ENCODE measurements at regions not wholly inside any gene's neighbourhood (a gene's known extent, or its start where the extent isn't known, plus 50 kb on each side); places are given as distances from the start of the nearest gene placed in this dataset.
A peak's percentile ranks its signal among the peaks of the same experiment; 100 is the strongest.

DNA sequence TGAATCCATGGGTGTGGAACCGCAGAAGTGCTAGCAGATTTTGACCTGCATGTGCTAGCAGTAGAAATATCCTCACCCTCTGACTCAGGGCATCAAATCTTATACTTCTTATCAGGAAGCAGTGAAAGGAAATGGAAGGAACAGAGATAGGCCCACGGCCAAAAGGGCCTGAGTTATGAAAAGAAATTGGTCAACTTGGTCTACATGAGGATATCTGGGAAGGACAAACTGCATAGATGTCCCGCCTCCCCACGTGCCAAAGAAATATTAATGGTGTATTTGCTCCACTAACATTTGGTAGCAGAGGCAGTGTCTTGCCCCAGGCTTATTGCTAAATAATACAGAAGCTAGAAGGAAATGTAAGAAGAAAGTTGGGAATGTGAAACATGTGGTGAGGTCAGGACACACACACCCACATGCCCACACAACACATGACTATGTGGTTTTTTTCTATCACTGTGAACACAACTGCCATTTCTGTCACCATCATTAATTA, 93.6 kb upstream of the COL8A1 start:
- H2AFZ ChIP-seq (ENCODE audit: low read length): 0 out of 2 replicates have a peak overlapping the region, but pooled peaks have one; percentile 55
- no peak overlapping the region for H3K4me3 ChIP-seq (ENCODE audit: low read length)
- H3K9me3 ChIP-seq (replicated peaks; ENCODE audit: insufficient read depth, low read length): no peaks in the 10 kb centered on the region
- TF ChIP-seq, protein P1, sequence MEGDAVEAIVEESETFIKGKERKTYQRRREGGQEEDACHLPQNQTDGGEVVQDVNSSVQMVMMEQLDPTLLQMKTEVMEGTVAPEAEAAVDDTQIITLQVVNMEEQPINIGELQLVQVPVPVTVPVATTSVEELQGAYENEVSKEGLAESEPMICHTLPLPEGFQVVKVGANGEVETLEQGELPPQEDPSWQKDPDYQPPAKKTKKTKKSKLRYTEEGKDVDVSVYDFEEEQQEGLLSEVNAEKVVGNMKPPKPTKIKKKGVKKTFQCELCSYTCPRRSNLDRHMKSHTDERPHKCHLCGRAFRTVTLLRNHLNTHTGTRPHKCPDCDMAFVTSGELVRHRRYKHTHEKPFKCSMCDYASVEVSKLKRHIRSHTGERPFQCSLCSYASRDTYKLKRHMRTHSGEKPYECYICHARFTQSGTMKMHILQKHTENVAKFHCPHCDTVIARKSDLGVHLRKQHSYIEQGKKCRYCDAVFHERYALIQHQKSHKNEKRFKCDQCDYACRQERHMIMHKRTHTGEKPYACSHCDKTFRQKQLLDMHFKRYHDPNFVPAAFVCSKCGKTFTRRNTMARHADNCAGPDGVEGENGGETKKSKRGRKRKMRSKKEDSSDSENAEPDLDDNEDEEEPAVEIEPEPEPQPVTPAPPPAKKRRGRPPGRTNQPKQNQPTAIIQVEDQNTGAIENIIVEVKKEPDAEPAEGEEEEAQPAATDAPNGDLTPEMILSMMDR (IDR thresholded peaks at IDR 0.05; ENCODE audit: low read length): no peak
- TF ChIP-seq EZH2 (optimal IDR thresholded peaks at IDR 0.05; ENCODE audit: low read depth, low read length): no peak
- TF ChIP-seq EZH2phosphoT487 (IDR thresholded peaks at IDR 0.05; ENCODE audit: low read length): no peak
- no peaks in the 10 kb centered on the region for H3K79me2 ChIP-seq (ENCODE audit: low read length)
- no peaks in the 10 kb centered on the region for H4K20me1 ChIP-seq (ENCODE audit: insufficient read depth, low read length)
- H3K9ac ChIP-seq (ENCODE audit: low read length): no peak overlapping the region
- DNase-seq: no peak
- peaks cover 21% of the 10 kb centered on the region for H3F3A ChIP-seq (ENCODE audit: insufficient read depth, low read length)
- no peaks in the 10 kb centered on the region for H3K27me3 ChIP-seq (replicated peaks; ENCODE audit: insufficient read depth, low read length)
- H3K9me2 ChIP-seq (replicated peaks; ENCODE audit: insufficient read depth, low read length): no peaks in the 10 kb centered on the region
- H3K4me2 ChIP-seq (ENCODE audit: low read depth, low read length): peak overlapping the region; percentile 72; the same call in 1 of the 2 replicates
- no peak overlapping the region for H3K27ac ChIP-seq (ENCODE audit: low read length)
- H3K4me1 ChIP-seq (ENCODE audit: low read length): peaks cover 39% of the 10 kb centered on the region
- no peaks in the 10 kb centered on the region for H3K36me3 ChIP-seq (replicated peaks; ENCODE audit: insufficient read depth, low read length)

DNA sequence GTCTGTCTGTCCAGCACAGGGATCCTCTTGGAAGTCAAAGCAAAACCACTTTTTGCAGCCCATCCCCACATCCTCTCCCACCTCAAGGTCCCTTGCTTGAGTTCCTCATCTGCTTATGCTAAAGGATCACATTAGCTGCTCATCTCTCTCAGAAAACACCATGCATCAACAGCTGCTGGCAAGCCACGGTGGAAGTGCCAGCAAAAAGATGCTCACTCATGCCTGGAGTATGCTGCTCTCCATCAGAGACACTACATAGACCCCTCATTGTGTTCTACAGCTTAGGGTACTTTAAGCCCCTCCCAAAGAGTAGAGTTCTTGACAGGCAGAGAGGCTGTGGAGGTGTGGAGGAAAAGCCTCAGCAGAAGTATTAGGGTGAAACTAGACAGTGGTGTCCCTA, 94.6 kb upstream of the COL8A1 start:
- H3K4me2 ChIP-seq (ENCODE audit: low read depth, low read length): no peak overlapping the region
- no peak overlapping the region for H3K4me3 ChIP-seq (ENCODE audit: low read length)
- no peaks in the 10 kb centered on the region for H4K20me1 ChIP-seq (ENCODE audit: insufficient read depth, low read length)
- H3F3A ChIP-seq (ENCODE audit: insufficient read depth, low read length): peaks cover 21% of the 10 kb centered on the region
- H3K79me2 ChIP-seq (ENCODE audit: low read length): no peaks in the 10 kb centered on the region
- H3K9ac ChIP-seq (ENCODE audit: low read length): no peak overlapping the region
- no peaks in the 10 kb centered on the region for H3K27me3 ChIP-seq (replicated peaks; ENCODE audit: insufficient read depth, low read length)
- H3K9me3 ChIP-seq (replicated peaks; ENCODE audit: insufficient read depth, low read length): no peaks in the 10 kb centered on the region
- peak overlapping the region; percentile 83; the same call in 1 of the 2 replicates for H3K27ac ChIP-seq (ENCODE audit: low read length)
- H3K9me2 ChIP-seq (replicated peaks; ENCODE audit: insufficient read depth, low read length): no peaks in the 10 kb centered on the region
- H3K4me1 ChIP-seq (ENCODE audit: low read length): peaks cover 39% of the 10 kb centered on the region
- H2AFZ ChIP-seq (ENCODE audit: low read length): 0 out of 2 replicates have a peak overlapping the region, but pooled peaks have one; percentile 40
- H3K36me3 ChIP-seq (replicated peaks; ENCODE audit: insufficient read depth, low read length): no peaks in the 10 kb centered on the region
- no peak for DNase-seq
- TF ChIP-seq EZH2phosphoT487 (IDR thresholded peaks at IDR 0.05; ENCODE audit: low read length): no peak
- TF ChIP-seq, protein P1 (IDR thresholded peaks at IDR 0.05; ENCODE audit: low read length): no peak

DNA sequence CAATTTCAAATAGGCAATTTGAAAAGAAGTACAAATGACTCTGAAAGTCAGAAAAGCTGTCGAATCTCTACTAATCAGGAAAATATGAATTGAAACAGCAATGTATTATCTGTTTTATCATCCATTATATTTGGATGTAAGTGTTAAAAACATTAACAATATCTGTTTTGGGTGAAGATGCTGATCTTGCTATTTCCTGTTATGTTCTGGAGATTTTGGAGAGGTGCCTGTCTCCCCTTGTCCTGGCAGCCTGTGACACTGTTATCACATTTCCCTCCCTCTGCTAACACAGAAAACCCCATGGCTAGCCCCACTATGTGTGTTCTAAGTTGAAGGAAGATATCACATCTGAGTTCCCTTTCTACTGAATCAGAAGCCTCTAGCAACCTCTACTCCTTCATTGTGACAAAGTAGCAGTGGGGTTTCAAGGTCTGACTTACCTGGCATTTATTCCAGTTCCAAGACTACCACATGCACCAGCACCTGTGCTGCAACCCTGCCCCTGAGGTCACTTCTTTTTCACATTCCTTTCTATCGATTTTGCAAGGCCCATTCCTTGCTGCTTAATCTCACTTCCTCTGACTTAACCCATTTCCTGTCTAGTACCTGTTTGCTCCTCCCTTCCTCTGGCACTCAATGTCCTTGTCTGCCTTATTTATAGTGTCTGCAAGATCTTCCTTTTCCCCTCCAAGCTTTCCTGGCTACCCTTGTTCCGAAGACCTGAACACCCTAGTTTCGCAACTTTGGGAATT, 95.5 kb upstream of the COL8A1 start:
- Histone ChIP-seq H4K20me1 (ENCODE audit: insufficient read depth, low read length) (no peaks in the 10 kb centered on the region), H3K9ac (ENCODE audit: low read length) (peak overlapping the region; percentile 28; the same call in 1 of the 2 replicates), H3K4me1 (ENCODE audit: low read length) (peaks cover 39% of the 10 kb centered on the region), H3K79me2 (ENCODE audit: low read length) (no peaks in the 10 kb centered on the region), H3K4me2 (ENCODE audit: low read depth, low read length) (peak overlapping the region; percentile 70), H3F3A (ENCODE audit: insufficient read depth, low read length) (peaks cover 21% of the 10 kb centered on the region), H3K27me3 (replicated peaks; ENCODE audit: insufficient read depth, low read length) (no peaks in the 10 kb centered on the region), H3K9me2 (replicated peaks; ENCODE audit: insufficient read depth, low read length) (no peaks in the 10 kb centered on the region), H3K9me3 (replicated peaks; ENCODE audit: insufficient read depth, low read length) (no peaks in the 10 kb centered on the region), H2AFZ (ENCODE audit: low read length) (peak overlapping the region; percentile 40), H3K36me3 (replicated peaks; ENCODE audit: insufficient read depth, low read length) (no peaks in the 10 kb centered on the region), H3K4me3 (ENCODE audit: low read length) (peak overlapping the region; percentile 38), H3K27ac (ENCODE audit: low read length) (peak overlapping the region; percentile 83)
- DNase-seq: peak; percentile 78
- TF ChIP-seq EZH2phosphoT487 (IDR thresholded peaks at IDR 0.05; ENCODE audit: low read length): no peak
- TF ChIP-seq EZH2 (optimal IDR thresholded peaks at IDR 0.05; ENCODE audit: low read depth, low read length): no peak
- TF ChIP-seq, protein P1 (IDR thresholded peaks at IDR 0.05; ENCODE audit: low read length): no peak
